ENCODE measurements at regions not wholly inside any gene's neighbourhood (a gene's known extent, or its start where the extent isn't known, plus 50 kb on each side); places are given as distances from the start of the nearest gene placed in this dataset.

GRCh38 chrX:38880296-38880854 is 79.1 kb downstream of the MID1IP1 start:
- Histone ChIP-seq H4K5ac (ENCODE audit: insufficient read length, low read depth, low read length) (no peak overlapping the region), H4K91ac (ENCODE audit: insufficient read length, low read depth, low read length) (no peak overlapping the region), H3K79me1 (ENCODE audit: insufficient read depth, low read depth, low read length, poor library complexity, severe bottlenecking) (no peaks in the 10 kb centered on the region), H4K20me1 (ENCODE audit: control insufficient read depth, insufficient read depth, insufficient read length) (no peaks in the 10 kb centered on the region), H3K23ac (ENCODE audit: insufficient read length, low read depth, low read length) (no peak overlapping the region), H3K18ac (ENCODE audit: insufficient read length, low read depth, low read length) (no peak overlapping the region), H3K27me3 (ENCODE audit: insufficient read depth, low read length) (no peaks in the 10 kb centered on the region), H3K4me1 (ENCODE audit: insufficient read depth, low read length) (peaks cover 3% of the 10 kb centered on the region; the same call in 1 of the 2 replicates), H3T11ph (ENCODE audit: low read length) (no peak overlapping the region), H2BK12ac (ENCODE audit: insufficient read length, low read depth, low read length) (no peak overlapping the region), H2BK20ac (ENCODE audit: low read depth, low read length, poor library complexity, severe bottlenecking) (no peak overlapping the region), H3K9me3 (ENCODE audit: control insufficient read depth, low read depth, low read length) (no peaks in the 10 kb centered on the region), H3K27ac (ENCODE audit: insufficient read length, low read depth, low read length) (no peak overlapping the region), H3K79me2 (ENCODE audit: insufficient read depth, low read length) (no peaks in the 10 kb centered on the region), H2AK5ac (ENCODE audit: insufficient read length, low read length) (no peak overlapping the region), H2BK15ac (ENCODE audit: low read depth, low read length) (no peak overlapping the region), H3K14ac (ENCODE audit: insufficient read depth, low read length) (no peak overlapping the region), H4K8ac (replicated peaks; ENCODE audit: insufficient read length, low read depth, low read length) (no peak overlapping the region), H2BK120ac (ENCODE audit: low read depth, low read length, poor library complexity, severe bottlenecking) (no peak overlapping the region), H2AFZ (ENCODE audit: low read length) (no peak overlapping the region), H3K23me2 (ENCODE audit: insufficient read length, low read depth, low read length, poor library complexity, severe bottlenecking) (no peaks in the 10 kb centered on the region), H2BK5ac (ENCODE audit: insufficient read length, low read length) (no peak overlapping the region), H3K9ac (ENCODE audit: extremely low read depth, insufficient read length, low read length) (no peak overlapping the region), H3K4ac (ENCODE audit: low read depth, low read length) (no peak overlapping the region), H3K56ac (ENCODE audit: insufficient read length, low read depth, low read length) (no peak overlapping the region), H3K4me2 (ENCODE audit: insufficient read depth, insufficient read length, low read length) (no peak overlapping the region)
- Mint-ChIP-seq H3K9me3 (peaks cover 54 to 67% of the 10 kb centered on the region in 2 experiments), H3K27ac (no peak overlapping the region), H3K36me3 (ENCODE audit: insufficient read depth in 1 of 3, low read depth in 3 of 3) (peaks cover 0 to 2% (median 0%) of the 10 kb centered on the region in 3 experiments; a peak in 2 of 7 replicates), H3K4me3 (no peak overlapping the region), H3K27me3 (ENCODE audit: low read depth) (no peaks in the 10 kb centered on the region; the same call in 1 of the 2 replicates), H3K4me1 (peaks cover 12 to 14% of the 10 kb centered on the region in 2 experiments)
- no peak for DNase-seq
- TF ChIP-seq, protein P1, sequence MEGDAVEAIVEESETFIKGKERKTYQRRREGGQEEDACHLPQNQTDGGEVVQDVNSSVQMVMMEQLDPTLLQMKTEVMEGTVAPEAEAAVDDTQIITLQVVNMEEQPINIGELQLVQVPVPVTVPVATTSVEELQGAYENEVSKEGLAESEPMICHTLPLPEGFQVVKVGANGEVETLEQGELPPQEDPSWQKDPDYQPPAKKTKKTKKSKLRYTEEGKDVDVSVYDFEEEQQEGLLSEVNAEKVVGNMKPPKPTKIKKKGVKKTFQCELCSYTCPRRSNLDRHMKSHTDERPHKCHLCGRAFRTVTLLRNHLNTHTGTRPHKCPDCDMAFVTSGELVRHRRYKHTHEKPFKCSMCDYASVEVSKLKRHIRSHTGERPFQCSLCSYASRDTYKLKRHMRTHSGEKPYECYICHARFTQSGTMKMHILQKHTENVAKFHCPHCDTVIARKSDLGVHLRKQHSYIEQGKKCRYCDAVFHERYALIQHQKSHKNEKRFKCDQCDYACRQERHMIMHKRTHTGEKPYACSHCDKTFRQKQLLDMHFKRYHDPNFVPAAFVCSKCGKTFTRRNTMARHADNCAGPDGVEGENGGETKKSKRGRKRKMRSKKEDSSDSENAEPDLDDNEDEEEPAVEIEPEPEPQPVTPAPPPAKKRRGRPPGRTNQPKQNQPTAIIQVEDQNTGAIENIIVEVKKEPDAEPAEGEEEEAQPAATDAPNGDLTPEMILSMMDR (conservative IDR thresholded peaks at IDR 0.05) = no peak
- no CpG with 5 or more reads among the region's 3 CpGs for WGBS (ENCODE audit: extremely low coverage, insufficient read length, low lambda C conversion rate)

All from H9 (cell line).